ENCODE measurements at regions not wholly inside any gene's neighbourhood (a gene's known extent, or its start where the extent isn't known, plus 50 kb on each side); places are given as distances from the start of the nearest gene placed in this dataset.

- DNase-seq (no peak), ATAC-seq (no peak)
- no peak for TF ChIP-seq CTCF (IDR thresholded peaks at IDR 0.05 in 4 of 5, conservative IDR thresholded peaks at IDR 0.05 in 1 of 5)
- TF ChIP-seq POLR2A (IDR thresholded peaks at IDR 0.05), result no peak
- Histone ChIP-seq H3K9me3 (no peaks in the 10 kb centered on the region), H3K36me3 (no peaks in the 10 kb centered on the region), H3K27ac (no peak overlapping the region), H3K4me1 (no peaks in the 10 kb centered on the region), H3K27me3 (no peaks in the 10 kb centered on the region), H3K4me3 (no peak overlapping the region)
- in situ Hi-C loops (cut with MboI; ENCODE audit: low sequenced_read_pairs in 4 of 4) (no loop called here), intact Hi-C loops (cut with DNase I; ENCODE audit: low total_unique reads) (no loop called here)
Observed at GRCh38 chr20:4509825-4510522, 176.3 kb upstream of the PRNP start.

- no peaks in the 10 kb centered on the region for H3K4me1 ChIP-seq
- TF ChIP-seq CTCF (IDR thresholded peaks at IDR 0.05 in 4 of 5, conservative IDR thresholded peaks at IDR 0.05 in 1 of 5) (no peak), POLR2A (IDR thresholded peaks at IDR 0.05) (no peak)
- H3K4me3 ChIP-seq, result no peak overlapping the region
- H3K27ac ChIP-seq, result no peak overlapping the region
- DNase-seq (no peak), ATAC-seq (no peak)
- in situ Hi-C loops (cut with MboI; ENCODE audit: low sequenced_read_pairs in 4 of 4), result no loop called here
- no peaks in the 10 kb centered on the region for H3K27me3 ChIP-seq
- no peaks in the 10 kb centered on the region for H3K36me3 ChIP-seq
- H3K9me3 ChIP-seq, result no peaks in the 10 kb centered on the region
- intact Hi-C loops (cut with DNase I; ENCODE audit: low total_unique reads), result no loop called here
Observed at GRCh38 chr20:4508773-4509172, 177.5 kb upstream of the PRNP start.

GRCh38 chr20:4507288-4507719, 179.0 kb upstream of the PRNP start:
- H3K27me3 ChIP-seq, result no peaks in the 10 kb centered on the region
- H3K36me3 ChIP-seq, result no peaks in the 10 kb centered on the region
- TF ChIP-seq POLR2A (IDR thresholded peaks at IDR 0.05) (no peak), CTCF (IDR thresholded peaks at IDR 0.05 in 4 of 5, conservative IDR thresholded peaks at IDR 0.05 in 1 of 5) (no peak)
- H3K4me3 ChIP-seq, result no peak overlapping the region
- no peak for ATAC-seq
- in situ Hi-C loops (cut with MboI; ENCODE audit: low sequenced_read_pairs in 4 of 4), result no loop called here
- intact Hi-C loops (cut with DNase I; ENCODE audit: low total_unique reads), result no loop called here
- H3K27ac ChIP-seq, result no peak overlapping the region
- no peaks in the 10 kb centered on the region for H3K9me3 ChIP-seq
- no peaks in the 10 kb centered on the region for H3K4me1 ChIP-seq
- DNase-seq, result no peak

- Histone ChIP-seq H3K4me3 (no peak overlapping the region), H3K4me1 (no peaks in the 10 kb centered on the region), H3K27ac (no peak overlapping the region), H3K9me3 (no peaks in the 10 kb centered on the region), H3K36me3 (no peaks in the 10 kb centered on the region), H3K27me3 (no peaks in the 10 kb centered on the region)
- DNase-seq (no peak), ATAC-seq (no peak)
- TF ChIP-seq CTCF (IDR thresholded peaks at IDR 0.05 in 4 of 5, conservative IDR thresholded peaks at IDR 0.05 in 1 of 5), result no peak
- TF ChIP-seq POLR2A (IDR thresholded peaks at IDR 0.05), result no peak
- in situ Hi-C loops (cut with MboI; ENCODE audit: low sequenced_read_pairs in 4 of 4), result no loop called here
- intact Hi-C loops (cut with DNase I; ENCODE audit: low total_unique reads), result no loop called here
Observed at GRCh38 chr20:4504814-4505213, 181.4 kb upstream of the PRNP start.

- Histone ChIP-seq H3K4me3 (no peak overlapping the region), H3K36me3 (no peaks in the 10 kb centered on the region), H3K27ac (no peak overlapping the region), H3K27me3 (no peaks in the 10 kb centered on the region), H3K9me3 (no peaks in the 10 kb centered on the region), H3K4me1 (no peaks in the 10 kb centered on the region)
- TF ChIP-seq CTCF (IDR thresholded peaks at IDR 0.05 in 4 of 5, conservative IDR thresholded peaks at IDR 0.05 in 1 of 5), result no peak
- TF ChIP-seq POLR2A (IDR thresholded peaks at IDR 0.05), result no peak
- in situ Hi-C loops (cut with MboI; ENCODE audit: low sequenced_read_pairs in 4 of 4) (no loop called here), intact Hi-C loops (cut with DNase I; ENCODE audit: low total_unique reads) (no loop called here)
- DNase-seq (no peak), ATAC-seq (no peak)
Observed at GRCh38 chr20:4502756-4503155, 183.5 kb upstream of the PRNP start.

All from gastrocnemius medialis (tissue), 4 donors.